Epithelial cell of proximal tubule (primary cell): ENCODE measurements at regions not wholly inside any gene's neighbourhood (a gene's known extent, or its start where the extent isn't known, plus 50 kb on each side); places are given as distances from the start of the nearest gene placed in this dataset.
"Not testable (repeated sequence)": the region's sequence is repeated elsewhere in the genome, so short reads cannot be mapped to it uniquely, and the experiment has no call there.

Experiments used
- DNase-seq: peaks from one replicate; pipeline ENCODE4 v3.0.0-alpha.2; 2011; ENCODE audit warnings: low read depth
- H3K4me3 ChIP-seq: 2 replicates; pipeline ENCODE4 v1.5.1; 2011; ENCODE audit warnings: low read depth, mild to moderate bottlenecking, low read length
- CTCF ChIP-seq: conservative IDR thresholded peaks from 2 replicates; pipeline ENCODE4 v1.5.1; 2012; ENCODE audit warnings: low read depth, mild to moderate bottlenecking, low read length

DNA sequence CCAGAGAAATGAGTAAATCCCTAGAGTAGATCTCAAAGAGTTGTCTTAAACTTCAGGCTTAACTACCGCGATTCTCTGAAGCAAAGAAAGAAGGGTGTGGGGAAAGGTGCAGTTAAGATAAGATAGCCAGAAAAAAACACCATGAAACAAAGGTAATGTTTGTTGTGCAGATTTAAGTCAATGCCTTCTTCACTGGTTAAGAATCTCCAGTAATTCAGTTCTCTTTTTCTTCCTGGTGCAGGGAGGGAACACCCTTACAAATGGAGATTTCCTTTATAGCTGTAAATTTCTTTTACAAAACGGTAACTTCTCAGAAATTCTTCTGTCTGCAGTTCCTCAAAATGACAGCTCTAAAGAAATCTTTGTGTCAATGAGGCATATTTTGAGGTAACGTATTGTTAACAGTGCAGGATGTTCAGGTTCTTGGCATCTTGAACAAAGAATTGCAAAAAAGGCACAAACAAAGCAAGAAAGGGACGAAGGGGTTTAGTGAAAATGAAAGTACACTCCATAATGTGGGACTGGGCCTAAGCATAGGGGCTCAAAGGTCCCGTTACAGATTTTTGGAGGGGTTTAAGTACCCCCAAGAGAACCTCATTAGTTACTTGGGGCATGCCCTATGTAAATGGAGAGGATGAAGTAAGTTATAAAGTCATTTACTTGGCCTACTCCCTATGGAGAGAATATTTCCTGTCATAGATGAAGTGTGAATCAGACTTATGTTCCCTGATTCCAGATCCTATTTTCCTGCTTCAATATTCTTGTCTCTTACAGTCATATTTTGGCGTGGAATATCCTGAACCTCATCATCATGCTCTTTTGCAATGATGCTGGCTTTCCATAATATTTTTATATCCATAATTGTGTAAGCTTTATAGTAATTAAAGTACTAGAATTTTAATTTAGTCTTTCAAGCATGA lies 492.0 kb downstream of the PCDH11X start:
- no peak overlapping the region for H3K4me3 ChIP-seq
- no peak for TF ChIP-seq CTCF
- no peak for DNase-seq

GRCh38 chrX:92278556-92278955 lies 499.4 kb downstream of the PCDH11X start:
- H3K4me3 ChIP-seq, DNase-seq: not testable (repeated sequence)

DNA sequence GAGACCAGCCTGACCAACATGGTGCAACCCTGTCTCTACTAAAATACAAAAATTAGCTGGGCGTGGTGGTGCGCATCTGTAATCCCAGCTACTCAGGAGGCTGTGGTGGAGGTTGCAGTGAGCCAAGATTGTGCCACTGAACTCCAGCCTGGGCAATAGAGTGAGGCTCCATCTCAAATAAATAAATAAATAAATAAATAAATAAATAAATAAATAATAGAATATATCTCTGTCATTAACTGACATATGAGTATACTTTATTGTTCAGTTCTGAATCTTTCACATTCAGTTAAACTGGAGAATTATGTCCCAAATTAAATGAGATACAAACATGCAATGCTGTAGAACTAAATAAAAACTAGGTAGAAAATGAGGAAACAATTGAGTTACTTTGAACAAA lies 501.2 kb downstream of the PCDH11X start:
- H3K4me3 ChIP-seq, DNase-seq: not testable (repeated sequence)

DNA sequence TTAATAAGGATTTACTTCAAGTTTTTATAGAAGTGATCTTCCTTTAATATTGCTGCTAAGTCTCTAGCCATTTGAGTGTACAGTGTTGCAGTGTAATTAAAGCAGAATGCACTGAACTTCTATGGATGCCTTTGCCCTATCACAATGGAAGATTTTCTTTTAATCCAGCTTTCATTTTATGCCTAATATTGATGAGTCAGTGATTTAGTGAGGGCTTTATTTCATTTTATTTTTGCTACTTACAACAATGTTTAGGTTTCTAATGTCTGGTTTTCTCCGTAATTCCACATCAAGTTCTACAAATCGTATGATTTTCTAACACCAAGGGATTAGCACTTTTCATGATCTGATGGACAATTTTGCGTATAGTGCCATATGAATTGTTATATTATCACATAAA lies 504.1 kb downstream of the PCDH11X start:
- DNase-seq: no peak
- no peak overlapping the region for H3K4me3 ChIP-seq
- no peak for TF ChIP-seq CTCF

- not testable (repeated sequence) for DNase-seq, H3K4me3 ChIP-seq
Measured at GRCh38 chrX:92298067-92298466, 518.9 kb downstream of the PCDH11X start.

GRCh38 chrX:92333194-92333593 lies 554.0 kb downstream of the PCDH11X start:
- not testable (repeated sequence) for DNase-seq, H3K4me3 ChIP-seq

- DNase-seq, H3K4me3 ChIP-seq: not testable (repeated sequence)
Measured at GRCh38 chrX:92351065-92351464, 571.9 kb downstream of the PCDH11X start.

DNA sequence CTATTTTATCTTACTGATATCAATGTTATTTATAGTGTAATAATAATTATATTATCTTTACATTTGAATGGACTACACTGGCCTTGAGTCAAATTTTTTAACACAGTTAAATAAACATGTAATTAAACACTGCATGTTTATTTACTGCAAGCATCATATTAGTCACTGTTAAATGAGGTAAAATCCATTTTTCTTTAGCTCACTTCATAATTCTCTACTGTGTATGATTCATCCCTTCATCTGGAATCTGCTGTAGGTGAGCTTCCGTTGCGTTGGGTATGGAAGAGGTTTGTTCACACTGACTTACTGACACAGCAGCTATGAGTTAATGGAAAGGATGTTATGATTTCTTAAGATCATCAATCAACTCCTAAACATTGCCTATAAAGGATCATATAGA lies 572.3 kb downstream of the PCDH11X start:
- no peak for TF ChIP-seq CTCF
- DNase-seq: no peak
- H3K4me3 ChIP-seq: no peak overlapping the region
